Neural cell (in vitro differentiated cells): ENCODE measurements at regions not wholly inside any gene's neighbourhood (a gene's known extent, or its start where the extent isn't known, plus 50 kb on each side); places are given as distances from the start of the nearest gene placed in this dataset.

Experiments used
- H2AFZ ChIP-seq: fragments of 200-600, 300-800 bp; sonication (generic), shearing (Covaris generic); 2 replicates; pipeline ENCODE4 v1.6.0; 2014; ENCODE audit warnings: low read depth, mild to moderate bottlenecking, antibody characterized with exemption, low read length, moderate library complexity
- H3F3A ChIP-seq: fragments of 200-600 bp; shearing (Covaris generic); 2 replicates; pipeline ENCODE4 v1.6.1; 2016; ENCODE audit warnings: mild to moderate bottlenecking, moderate library complexity, mixed read lengths, antibody characterized with exemption, low read length; ENCODE audit not compliant: insufficient read depth, poor library complexity, severe bottlenecking
- H3K27ac ChIP-seq: fragments of 200-600, 300-800 bp; sonication (generic), shearing (Covaris generic); 2 replicates; pipeline ENCODE4 v1.5.1; 2014; ENCODE audit warnings: mild to moderate bottlenecking, low read length, moderate library complexity
- H3K27me3 ChIP-seq: fragments of 300-800, 200-600 bp; sonication (generic), shearing (Covaris generic); 2 replicates; pipeline ENCODE4 v1.6.0; 2014; ENCODE audit warnings: mild to moderate bottlenecking, low read depth, low read length, moderate library complexity; ENCODE audit not compliant: insufficient read depth
- H3K36me3 ChIP-seq: fragments of 300-800, 200-600 bp; sonication (generic), shearing (Covaris generic); 2 replicates; pipeline ENCODE4 v1.5.1; 2014; ENCODE audit warnings: mild to moderate bottlenecking, antibody characterized with exemption, low read length, moderate library complexity; ENCODE audit not compliant: insufficient read depth
- H3K4me2 ChIP-seq: fragments of 300-800, 200-600 bp; sonication (generic), shearing (Covaris generic); 2 replicates; pipeline ENCODE4 v1.6.0; 2014; ENCODE audit warnings: mild to moderate bottlenecking, low read length
- H3K4me3 ChIP-seq: fragments of 300-800, 200-600 bp; sonication (generic), shearing (Covaris generic); 2 replicates; pipeline ENCODE4 v1.5.1; 2014; ENCODE audit warnings: mild to moderate bottlenecking, low read length, moderate library complexity
- H3K79me2 ChIP-seq: fragments of 200-600 bp; shearing (Covaris generic); replicated peaks from 2 replicates; pipeline ENCODE4 v1.6.0; 2014; ENCODE audit warnings: mild to moderate bottlenecking, low read length, moderate library complexity; ENCODE audit not compliant: insufficient read depth
- H3K9ac ChIP-seq: fragments of 300-800, 200-600 bp; sonication (generic), shearing (Covaris generic); 2 replicates; pipeline ENCODE4 v1.6.1; 2016; ENCODE audit warnings: mild to moderate bottlenecking, low read length, mixed read lengths
- H3K9me2 ChIP-seq: fragments of 200-600 bp; shearing (Covaris generic); 2 replicates; pipeline ENCODE4 v1.6.1; 2016; ENCODE audit warnings: mild to moderate bottlenecking, low read length, mixed read lengths; ENCODE audit not compliant: insufficient read depth
- H3K9me3 ChIP-seq: fragments of 200-600, 300-800 bp; sonication (generic), shearing (Covaris generic); 2 replicates; pipeline ENCODE4 v1.6.1; 2016; ENCODE audit warnings: mild to moderate bottlenecking, mixed run types, low read length, moderate library complexity, mixed read lengths
- H4K20me1 ChIP-seq: fragments of 200-600 bp; shearing (Covaris generic); 2 replicates; pipeline ENCODE4 v1.6.1; 2016; ENCODE audit warnings: mild to moderate bottlenecking, mixed run types; ENCODE audit not compliant: insufficient read depth
- EP300 ChIP-seq: fragments of 450-650 bp; conservative IDR thresholded peaks from 2 replicates; pipeline ENCODE4 v1.6.1; 2014; ENCODE audit warnings: antibody characterized with exemption, mild to moderate bottlenecking, moderate library complexity; ENCODE audit not compliant: poor library complexity, severe bottlenecking
- EZH2 ChIP-seq: fragments of 200-600, 300-800 bp; shearing (Covaris generic), sonication (generic); IDR thresholded peaks from 2 replicates; pipeline ENCODE4 v1.6.1; 2014; ENCODE audit warnings: antibody characterized with exemption, low read length, borderline replicate concordance, mild to moderate bottlenecking; ENCODE audit not compliant: insufficient read depth, poor library complexity, severe bottlenecking
- MXI1 ChIP-seq: fragments of 450-650 bp; conservative IDR thresholded peaks from 2 replicates; pipeline ENCODE4 v1.6.1; 2014; ENCODE audit warnings: antibody characterized with exemption, mild to moderate bottlenecking; ENCODE audit not compliant: poor library complexity, severe bottlenecking
- POLR2AphosphoS5 ChIP-seq: IDR thresholded peaks from 2 replicates; pipeline ENCODE4 v1.6.1; 2012
- RAD21 ChIP-seq: fragments of 450-650 bp; conservative IDR thresholded peaks from 2 replicates; pipeline ENCODE4 v1.6.1; 2014; ENCODE audit warnings: antibody characterized with exemption, mild to moderate bottlenecking, moderate library complexity
- REST ChIP-seq: IDR thresholded peaks from 2 replicates; pipeline ENCODE4 v1.6.1; 2012; ENCODE audit warnings: borderline replicate concordance
- SMC3 ChIP-seq: fragments of 450-650 bp; conservative IDR thresholded peaks from 2 replicates; pipeline ENCODE4 v1.6.1; 2014; ENCODE audit warnings: antibody characterized with exemption, mild to moderate bottlenecking, moderate library complexity; ENCODE audit not compliant: poor library complexity
- TAF1 ChIP-seq: IDR thresholded peaks from 2 replicates; pipeline ENCODE4 v1.6.1; 2012; ENCODE audit warnings: low read depth
- TF ChIP-seq, protein P1 (sequence below): fragments of 450-650 bp; IDR thresholded peaks from 2 replicates; pipeline ENCODE4 v1.5.1; 2014; ENCODE audit warnings: antibody characterized with exemption, mild to moderate bottlenecking, moderate library complexity; ENCODE audit not compliant: poor library complexity, severe bottlenecking

- H3K4me2 ChIP-seq, result no peak overlapping the region
- TF ChIP-seq EZH2 (no peak), MXI1 (no peak), EP300 (no peak), SMC3 (no peak), POLR2AphosphoS5 (no peak), REST (no peak), RAD21 (no peak), TAF1 (no peak)
- TF ChIP-seq, protein P1, sequence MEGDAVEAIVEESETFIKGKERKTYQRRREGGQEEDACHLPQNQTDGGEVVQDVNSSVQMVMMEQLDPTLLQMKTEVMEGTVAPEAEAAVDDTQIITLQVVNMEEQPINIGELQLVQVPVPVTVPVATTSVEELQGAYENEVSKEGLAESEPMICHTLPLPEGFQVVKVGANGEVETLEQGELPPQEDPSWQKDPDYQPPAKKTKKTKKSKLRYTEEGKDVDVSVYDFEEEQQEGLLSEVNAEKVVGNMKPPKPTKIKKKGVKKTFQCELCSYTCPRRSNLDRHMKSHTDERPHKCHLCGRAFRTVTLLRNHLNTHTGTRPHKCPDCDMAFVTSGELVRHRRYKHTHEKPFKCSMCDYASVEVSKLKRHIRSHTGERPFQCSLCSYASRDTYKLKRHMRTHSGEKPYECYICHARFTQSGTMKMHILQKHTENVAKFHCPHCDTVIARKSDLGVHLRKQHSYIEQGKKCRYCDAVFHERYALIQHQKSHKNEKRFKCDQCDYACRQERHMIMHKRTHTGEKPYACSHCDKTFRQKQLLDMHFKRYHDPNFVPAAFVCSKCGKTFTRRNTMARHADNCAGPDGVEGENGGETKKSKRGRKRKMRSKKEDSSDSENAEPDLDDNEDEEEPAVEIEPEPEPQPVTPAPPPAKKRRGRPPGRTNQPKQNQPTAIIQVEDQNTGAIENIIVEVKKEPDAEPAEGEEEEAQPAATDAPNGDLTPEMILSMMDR, result no peak
- H3F3A ChIP-seq, result no peaks in the 10 kb centered on the region
- no peaks in the 10 kb centered on the region for H3K79me2 ChIP-seq
- H3K27ac ChIP-seq, result no peak overlapping the region
- H4K20me1 ChIP-seq, result no peaks in the 10 kb centered on the region
- no peaks in the 10 kb centered on the region for H3K9me3 ChIP-seq
- no peak overlapping the region for H3K4me3 ChIP-seq
- no peaks in the 10 kb centered on the region for H3K36me3 ChIP-seq
- H3K27me3 ChIP-seq, result no peaks in the 10 kb centered on the region
- no peak overlapping the region for H2AFZ ChIP-seq
- no peak overlapping the region for H3K9ac ChIP-seq
- H3K9me2 ChIP-seq, result no peaks in the 10 kb centered on the region
Measured at GRCh38 chr2:204183608-204184007, 247.0 kb downstream of the ICOS start.

- H3K27ac ChIP-seq, result no peak overlapping the region
- H3F3A ChIP-seq, result no peaks in the 10 kb centered on the region
- H3K4me2 ChIP-seq, result no peak overlapping the region
- H2AFZ ChIP-seq, result no peak overlapping the region
- no peaks in the 10 kb centered on the region for H3K9me2 ChIP-seq
- H3K36me3 ChIP-seq, result no peaks in the 10 kb centered on the region
- no peaks in the 10 kb centered on the region for H3K27me3 ChIP-seq
- no peaks in the 10 kb centered on the region for H3K79me2 ChIP-seq
- H3K9me3 ChIP-seq, result no peaks in the 10 kb centered on the region
- no peak overlapping the region for H3K9ac ChIP-seq
- H3K4me3 ChIP-seq, result no peak overlapping the region
- TF ChIP-seq EZH2 (no peak), TAF1 (no peak), SMC3 (no peak), EP300 (no peak), RAD21 (no peak), POLR2AphosphoS5 (no peak), REST (no peak), MXI1 (no peak)
- TF ChIP-seq, protein P1, result no peak
- no peaks in the 10 kb centered on the region for H4K20me1 ChIP-seq
Measured at GRCh38 chr2:204184226-204184625, 247.7 kb downstream of the ICOS start.
